HepG2 (cell line): ENCODE measurements at regions not wholly inside any gene's neighbourhood (a gene's known extent, or its start where the extent isn't known, plus 50 kb on each side); places are given as distances from the start of the nearest gene placed in this dataset.

Source experiments
- BRD4 ChIP-seq: sonication (generic); formaldehyde crosslinking; IDR thresholded peaks from 2 replicates; pipeline ENCODE4 v1.4.0; 2020; ENCODE audit warnings: missing genetic modification reagents
- CBX5 ChIP-seq: sonication (generic); formaldehyde crosslinking; IDR thresholded peaks from 2 replicates; pipeline ENCODE4 v1.4.0; 2020; ENCODE audit warnings: missing genetic modification reagents, borderline replicate concordance
- CEBPB ChIP-seq: IDR thresholded peaks from 2 replicates; pipeline ENCODE4 v1.6.1; 2011; ENCODE audit warnings: low read depth, low read length, improper control_type of control experiment, borderline replicate concordance
- CTCF ChIP-seq: sonication (generic); formaldehyde crosslinking; IDR thresholded peaks from 2 replicates; pipeline ENCODE4 v1.5.0; 2020; ENCODE audit warnings: mild to moderate bottlenecking, missing genetic modification reagents, moderate library complexity
- ESRRA ChIP-seq: sonication (generic); formaldehyde crosslinking; IDR thresholded peaks from 2 replicates; pipeline ENCODE4 v1.5.1; 2020; ENCODE audit warnings: mild to moderate bottlenecking, low read depth, missing genetic modification reagents
- KDM1A ChIP-seq: IDR thresholded peaks from 2 replicates; pipeline ENCODE4 v1.6.1; 2016; ENCODE audit warnings: missing compliant biosample characterization
- KLF9 ChIP-seq: IDR thresholded peaks from 2 replicates; pipeline ENCODE4 v1.6.1; 2016; ENCODE audit warnings: low read depth
- MLX ChIP-seq: IDR thresholded peaks from 2 replicates; pipeline ENCODE4 v1.6.1; 2016
- PCBP1 ChIP-seq: fragments of 200-400 bp; formaldehyde crosslinking; IDR thresholded peaks from 2 replicates; pipeline ENCODE4 v1.6.1; 2017; ENCODE audit warnings: mild to moderate bottlenecking, low read depth, low read length, borderline replicate concordance
- POLR2A ChIP-seq, 2 experiments: IDR thresholded peaks; 2 replicates each; pipeline ENCODE4 v1.6.1; 2011; ENCODE audit warnings: low read depth in 2 of 2, low read length in 2 of 2, mild to moderate bottlenecking in 1 of 2, moderate library complexity in 1 of 2; ENCODE audit not compliant: insufficient read depth in 1 of 2
- THAP8 ChIP-seq: sonication (generic); formaldehyde crosslinking; IDR thresholded peaks from 2 replicates; pipeline ENCODE4 v1.5.1; 2020; ENCODE audit warnings: missing genetic modification reagents, mild to moderate bottlenecking, borderline replicate concordance
- XBP1 ChIP-seq: sonication (generic); formaldehyde crosslinking; IDR thresholded peaks from 2 replicates; pipeline ENCODE4 v1.5.0; 2020; ENCODE audit warnings: missing genetic modification reagents
- ZNF746 ChIP-seq: sonication (generic); formaldehyde crosslinking; IDR thresholded peaks from 2 replicates; pipeline ENCODE4 v1.8.0; 2022; ENCODE audit warnings: mild to moderate bottlenecking, missing genetic modification reagents

GRCh38 chr2:189386741-189387140, 54.5 kb upstream of the WDR75 start:
- TF ChIP-seq MLX = no peak
- no peak for TF ChIP-seq POLR2A (IDR thresholded peaks at IDR 0.05; ENCODE audit: insufficient read depth in 1 of 2, low read depth in 2 of 2, low read length in 2 of 2)
- TF ChIP-seq CTCF (CRISPR knock-in tag) = no peak
- TF ChIP-seq KLF9 (CRISPR knock-in tag) = no peak
- TF ChIP-seq BRD4 (CRISPR knock-in tag) = no peak
- no peak for TF ChIP-seq KDM1A
- TF ChIP-seq ZNF746 (CRISPR knock-in tag) = no peak
- TF ChIP-seq THAP8 = no peak
- TF ChIP-seq PCBP1 = no peak
- TF ChIP-seq ESRRA = no peak
- no peak for TF ChIP-seq CBX5
- TF ChIP-seq XBP1 (CRISPR knock-in tag) = no peak
- TF ChIP-seq CEBPB = no peak
